Limb (tissue), 2 donors: ENCODE measurements at regions not wholly inside any gene's neighbourhood (a gene's known extent, or its start where the extent isn't known, plus 50 kb on each side); places are given as distances from the start of the nearest gene placed in this dataset.
"Not testable (repeated sequence)": the region's sequence is repeated elsewhere in the genome, so short reads cannot be mapped to it uniquely, and the experiment has no call there.

Experiments used
- DNase-seq, 2 donors: peaks; one replicate each; pipeline ENCODE4 v3.0.0-alpha.2; 2016; ENCODE audit errors: extremely low spot score in 2 of 2

GRCh38 chr3:177886501-177886900, 649.7 kb upstream of the KCNMB2 start:
- no peak for DNase-seq

GRCh38 chr3:177887475-177887874, 648.8 kb upstream of the KCNMB2 start:
- DNase-seq: no peak

GRCh38 chr3:177889161-177889560, 647.1 kb upstream of the KCNMB2 start:
- no peak for DNase-seq

- DNase-seq: no peak
Measured at GRCh38 chr3:177889652-177890358, 646.4 kb upstream of the KCNMB2 start.

- no peak for DNase-seq
Measured at GRCh38 chr3:177890359-177890683, 645.9 kb upstream of the KCNMB2 start.

GRCh38 chr3:177891569-177891968, 644.7 kb upstream of the KCNMB2 start:
- not testable (repeated sequence) for DNase-seq

- no peak for DNase-seq
Measured at GRCh38 chr3:177893331-177893730, 642.9 kb upstream of the KCNMB2 start.

GRCh38 chr3:177894081-177894728, 642.0 kb upstream of the KCNMB2 start:
- no peak for DNase-seq

GRCh38 chr3:177898185-177898584, 638.1 kb upstream of the KCNMB2 start:
- no peak for DNase-seq

- no peak for DNase-seq
Measured at GRCh38 chr3:177899275-177900067, 636.8 kb upstream of the KCNMB2 start.

GRCh38 chr3:177902876-177903275, 633.4 kb upstream of the KCNMB2 start:
- DNase-seq: no peak

GRCh38 chr3:177904621-177905020, 631.6 kb upstream of the KCNMB2 start:
- DNase-seq: no peak

GRCh38 chr3:177905173-177906125, 630.8 kb upstream of the KCNMB2 start:
- DNase-seq: peak in 1 of 2 donors; percentile 58

GRCh38 chr3:177906126-177906511, 630.1 kb upstream of the KCNMB2 start:
- no peak for DNase-seq

GRCh38 chr3:177906578-177907229, 629.5 kb upstream of the KCNMB2 start:
- no peak for DNase-seq

- DNase-seq: not testable (repeated sequence)
Measured at GRCh38 chr3:177909530-177909929, 626.7 kb upstream of the KCNMB2 start.

- DNase-seq: no peak
Measured at GRCh38 chr3:177914224-177914623, 622.0 kb upstream of the KCNMB2 start.

- DNase-seq: no peak
Measured at GRCh38 chr3:177916461-177916860, 619.8 kb upstream of the KCNMB2 start.

- no peak for DNase-seq
Measured at GRCh38 chr3:177917234-177917861, 618.9 kb upstream of the KCNMB2 start.

GRCh38 chr3:177921153-177921552, 615.1 kb upstream of the KCNMB2 start:
- DNase-seq: no peak
